Activated T-helper 1 cell treated with anti-CD3 and anti-CD28 coated beads, Interleukin-2, amount 50 U/mL, for 16 hours (primary cell): ENCODE measurements at regions not wholly inside any gene's neighbourhood (a gene's known extent, or its start where the extent isn't known, plus 50 kb on each side); places are given as distances from the start of the nearest gene placed in this dataset.
"Not testable (repeated sequence)": the region's sequence is repeated elsewhere in the genome, so short reads cannot be mapped to it uniquely, and the experiment has no call there.

ENCODE experiments used
- DNase-seq, 2 donors: peaks; one replicate each; pipeline ENCODE4 v3.0.0-alpha.2; 2020; ENCODE audit warnings: low read depth in 1 of 2, low spot score in 1 of 2

GRCh38 chr1:224529844-224530243 is 86.3 kb upstream of the CNIH3 start:
- no peak for DNase-seq

GRCh38 chr1:224533517-224533916 is 82.6 kb upstream of the CNIH3 start:
- no peak for DNase-seq

- DNase-seq: no peak
These were observed 81.4 kb upstream of the CNIH3 start for GRCh38 chr1:224534731-224535130.

GRCh38 chr1:224535641-224536040 is 80.5 kb upstream of the CNIH3 start:
- DNase-seq: no peak

GRCh38 chr1:224539971-224540370 is 76.1 kb upstream of the CNIH3 start:
- no peak for DNase-seq

GRCh38 chr1:224540535-224540934 is 75.6 kb upstream of the CNIH3 start:
- no peak for DNase-seq

- DNase-seq: no peak
These were observed 74.9 kb upstream of the CNIH3 start for GRCh38 chr1:224541072-224541790.

GRCh38 chr1:224541901-224542630 is 74.1 kb upstream of the CNIH3 start:
- DNase-seq: no peak

GRCh38 chr1:224542783-224543440 is 73.2 kb upstream of the CNIH3 start:
- no peak for DNase-seq

- no peak for DNase-seq
These were observed 72.7 kb upstream of the CNIH3 start for GRCh38 chr1:224543453-224543852.

GRCh38 chr1:224544346-224545110 is 71.6 kb upstream of the CNIH3 start:
- no peak for DNase-seq

GRCh38 chr1:224545571-224545970 is 70.5 kb upstream of the CNIH3 start:
- no peak for DNase-seq

- no peak for DNase-seq
These were observed 67.4 kb upstream of the CNIH3 start for GRCh38 chr1:224548676-224549075.

GRCh38 chr1:224551189-224551588 is 64.9 kb upstream of the CNIH3 start:
- DNase-seq: not testable (repeated sequence)

- no peak for DNase-seq
These were observed 62.1 kb upstream of the CNIH3 start for GRCh38 chr1:224554056-224554455.

- no peak for DNase-seq
These were observed 61.4 kb upstream of the CNIH3 start for GRCh38 chr1:224554620-224555259.

GRCh38 chr1:224558904-224559303 is 57.2 kb upstream of the CNIH3 start:
- DNase-seq: no peak

- no peak for DNase-seq
These were observed 56.0 kb upstream of the CNIH3 start for GRCh38 chr1:224559981-224560728.

- DNase-seq: not testable (repeated sequence)
These were observed 53.2 kb upstream of the CNIH3 start for GRCh38 chr1:224562881-224563280.

GRCh38 chr1:224563666-224564065 is 52.5 kb upstream of the CNIH3 start:
- DNase-seq: no peak
